ENCODE measurements at regions not wholly inside any gene's neighbourhood (a gene's known extent, or its start where the extent isn't known, plus 50 kb on each side); places are given as distances from the start of the nearest gene placed in this dataset.

DNA sequence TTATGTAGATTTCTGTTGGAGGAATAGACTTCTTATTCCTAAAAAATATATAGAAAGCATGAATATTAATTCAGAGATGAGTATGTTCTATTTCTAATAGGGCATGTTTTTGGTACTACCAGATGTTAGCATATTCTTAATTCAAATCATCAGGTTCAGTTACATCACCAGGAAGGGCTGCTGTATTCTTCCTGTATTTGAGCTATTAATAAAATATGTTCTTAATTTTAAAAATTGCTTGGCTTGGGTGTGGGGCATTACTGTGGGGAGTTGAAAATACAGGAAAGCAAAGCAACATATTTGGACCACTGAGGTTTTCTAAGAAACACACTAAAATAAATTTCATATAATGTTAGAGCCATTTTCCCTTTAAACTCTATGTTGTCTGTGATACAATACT is 343.0 kb downstream of the EPHA4 start:
- TF ChIP-seq, protein P1, sequence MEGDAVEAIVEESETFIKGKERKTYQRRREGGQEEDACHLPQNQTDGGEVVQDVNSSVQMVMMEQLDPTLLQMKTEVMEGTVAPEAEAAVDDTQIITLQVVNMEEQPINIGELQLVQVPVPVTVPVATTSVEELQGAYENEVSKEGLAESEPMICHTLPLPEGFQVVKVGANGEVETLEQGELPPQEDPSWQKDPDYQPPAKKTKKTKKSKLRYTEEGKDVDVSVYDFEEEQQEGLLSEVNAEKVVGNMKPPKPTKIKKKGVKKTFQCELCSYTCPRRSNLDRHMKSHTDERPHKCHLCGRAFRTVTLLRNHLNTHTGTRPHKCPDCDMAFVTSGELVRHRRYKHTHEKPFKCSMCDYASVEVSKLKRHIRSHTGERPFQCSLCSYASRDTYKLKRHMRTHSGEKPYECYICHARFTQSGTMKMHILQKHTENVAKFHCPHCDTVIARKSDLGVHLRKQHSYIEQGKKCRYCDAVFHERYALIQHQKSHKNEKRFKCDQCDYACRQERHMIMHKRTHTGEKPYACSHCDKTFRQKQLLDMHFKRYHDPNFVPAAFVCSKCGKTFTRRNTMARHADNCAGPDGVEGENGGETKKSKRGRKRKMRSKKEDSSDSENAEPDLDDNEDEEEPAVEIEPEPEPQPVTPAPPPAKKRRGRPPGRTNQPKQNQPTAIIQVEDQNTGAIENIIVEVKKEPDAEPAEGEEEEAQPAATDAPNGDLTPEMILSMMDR (IDR thresholded peaks at IDR 0.05): no peak
- TF ChIP-seq POLR2A (IDR thresholded peaks at IDR 0.05): no peak

Measured in body of pancreas (tissue), 4 donors.